NB4 (cell line): ENCODE measurements at regions not wholly inside any gene's neighbourhood (a gene's known extent, or its start where the extent isn't known, plus 50 kb on each side); places are given as distances from the start of the nearest gene placed in this dataset.

Experiments
- DNase-seq: peaks from one replicate; pipeline ENCODE4 v3.0.0; 2010; ENCODE audit warnings: low read depth
- H3K4me3 ChIP-seq: one replicate; pipeline ENCODE4 v1.5.1; 2011; ENCODE audit warnings: mild to moderate bottlenecking, low read depth, low read length, moderate library complexity
- MYC ChIP-seq: IDR thresholded peaks from 2 replicates; pipeline ENCODE4 v1.6.1; 2011; ENCODE audit warnings: low read depth, low read length
- POLR2A ChIP-seq: IDR thresholded peaks from 2 replicates; pipeline ENCODE4 v1.6.1; 2011; ENCODE audit warnings: mild to moderate bottlenecking; ENCODE audit not compliant: insufficient read length; ENCODE audit errors: extremely low read depth
- TF ChIP-seq, protein P1 (sequence below): IDR thresholded peaks from 2 replicates; pipeline ENCODE4 v1.6.1; 2011; ENCODE audit warnings: low read depth, low read length
- TF ChIP-seq, protein P2 (sequence below): IDR thresholded peaks from one replicate; pipeline ENCODE4 v1.5.1; 2012; ENCODE audit warnings: low read depth, low read length

DNA sequence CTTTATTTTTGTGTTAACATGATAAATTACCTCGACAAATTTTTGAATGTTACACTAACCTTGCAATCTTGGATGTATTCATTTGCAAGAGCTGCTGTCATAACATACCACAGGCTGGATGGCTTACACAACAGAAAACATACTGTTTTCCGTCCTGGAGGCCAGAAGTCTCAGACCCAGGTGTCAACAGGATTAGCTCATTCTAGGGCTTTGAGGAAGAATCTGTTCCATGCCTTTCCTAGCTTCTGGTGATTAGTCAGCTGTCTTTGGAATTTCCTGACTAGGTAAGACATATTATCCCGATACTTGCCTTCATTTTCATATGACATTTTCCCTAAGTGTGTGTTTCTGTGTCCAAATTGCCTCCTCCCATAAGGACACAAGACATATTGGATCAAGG, 188.6 kb upstream of the CDH19 start:
- no peak for DNase-seq
- TF ChIP-seq, protein P1, sequence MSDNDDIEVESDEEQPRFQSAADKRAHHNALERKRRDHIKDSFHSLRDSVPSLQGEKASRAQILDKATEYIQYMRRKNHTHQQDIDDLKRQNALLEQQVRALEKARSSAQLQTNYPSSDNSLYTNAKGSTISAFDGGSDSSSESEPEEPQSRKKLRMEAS: no peak
- TF ChIP-seq, protein P2, sequence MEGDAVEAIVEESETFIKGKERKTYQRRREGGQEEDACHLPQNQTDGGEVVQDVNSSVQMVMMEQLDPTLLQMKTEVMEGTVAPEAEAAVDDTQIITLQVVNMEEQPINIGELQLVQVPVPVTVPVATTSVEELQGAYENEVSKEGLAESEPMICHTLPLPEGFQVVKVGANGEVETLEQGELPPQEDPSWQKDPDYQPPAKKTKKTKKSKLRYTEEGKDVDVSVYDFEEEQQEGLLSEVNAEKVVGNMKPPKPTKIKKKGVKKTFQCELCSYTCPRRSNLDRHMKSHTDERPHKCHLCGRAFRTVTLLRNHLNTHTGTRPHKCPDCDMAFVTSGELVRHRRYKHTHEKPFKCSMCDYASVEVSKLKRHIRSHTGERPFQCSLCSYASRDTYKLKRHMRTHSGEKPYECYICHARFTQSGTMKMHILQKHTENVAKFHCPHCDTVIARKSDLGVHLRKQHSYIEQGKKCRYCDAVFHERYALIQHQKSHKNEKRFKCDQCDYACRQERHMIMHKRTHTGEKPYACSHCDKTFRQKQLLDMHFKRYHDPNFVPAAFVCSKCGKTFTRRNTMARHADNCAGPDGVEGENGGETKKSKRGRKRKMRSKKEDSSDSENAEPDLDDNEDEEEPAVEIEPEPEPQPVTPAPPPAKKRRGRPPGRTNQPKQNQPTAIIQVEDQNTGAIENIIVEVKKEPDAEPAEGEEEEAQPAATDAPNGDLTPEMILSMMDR: no peak
- no peak for TF ChIP-seq MYC
- TF ChIP-seq POLR2A: no peak
- no peak overlapping the region for H3K4me3 ChIP-seq

DNA sequence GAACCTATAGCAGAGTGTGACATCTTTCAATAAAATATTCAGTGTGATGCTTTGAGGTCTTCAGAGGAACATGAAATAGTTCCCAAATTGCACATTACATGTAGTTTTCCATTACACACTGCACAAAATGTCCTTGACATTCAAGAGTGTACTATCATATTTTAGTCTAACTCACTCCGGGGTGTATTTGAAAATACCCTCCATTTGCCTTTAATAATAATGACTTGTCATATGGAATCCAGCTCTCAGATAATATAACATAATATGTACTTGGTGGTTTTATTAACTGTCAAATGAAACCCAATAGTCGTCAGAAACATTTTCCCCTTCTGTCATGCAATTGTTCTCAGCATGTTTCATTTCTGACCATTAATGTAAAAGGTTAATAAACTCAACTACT, 176.7 kb upstream of the CDH19 start:
- TF ChIP-seq, protein P2: no peak
- TF ChIP-seq MYC (no peak), POLR2A (no peak)
- TF ChIP-seq, protein P1: no peak
- H3K4me3 ChIP-seq: no peak overlapping the region
- DNase-seq: no peak

DNA sequence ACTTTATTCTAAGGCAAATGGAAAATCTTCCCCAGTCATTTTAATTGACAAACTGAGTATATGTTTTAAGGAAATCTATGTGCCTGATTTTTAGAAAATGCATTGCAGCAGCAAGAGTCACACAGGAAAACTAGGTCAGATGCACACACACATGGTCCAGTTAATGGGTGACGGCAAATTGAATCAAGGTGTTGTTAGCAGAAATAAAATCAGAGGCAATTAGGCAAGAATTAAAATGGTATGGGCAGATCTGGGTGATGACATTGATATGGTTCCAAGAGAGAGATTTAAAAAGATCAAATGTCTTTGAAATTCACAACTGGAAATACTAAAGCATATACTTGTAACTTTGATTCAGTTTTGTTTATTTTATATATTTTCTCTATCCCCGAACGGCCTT, 174.2 kb upstream of the CDH19 start:
- H3K4me3 ChIP-seq: no peak overlapping the region
- TF ChIP-seq, protein P1: no peak
- TF ChIP-seq, protein P2: no peak
- TF ChIP-seq MYC: no peak
- TF ChIP-seq POLR2A: no peak
- no peak for DNase-seq

DNA sequence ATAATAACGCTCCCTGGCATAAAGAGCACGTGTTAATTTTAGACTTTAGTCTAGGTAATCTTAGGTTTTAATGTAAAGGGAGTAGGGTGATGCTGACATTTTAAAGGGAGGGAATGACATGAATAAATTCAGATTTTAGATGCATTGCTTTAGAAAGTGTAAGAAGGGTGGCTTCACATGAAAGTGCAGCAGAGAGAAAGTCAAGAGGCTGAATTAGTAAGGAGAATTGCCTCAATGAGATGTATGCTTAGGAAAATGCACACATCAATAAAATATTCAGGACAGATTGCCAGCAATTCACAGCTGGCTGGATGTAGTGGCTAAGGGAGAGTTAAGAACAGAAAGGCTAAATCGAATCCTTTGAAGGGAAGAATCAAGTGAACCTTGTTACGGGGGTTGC, 165.5 kb upstream of the CDH19 start:
- H3K4me3 ChIP-seq: no peak overlapping the region
- TF ChIP-seq, protein P2: no peak
- TF ChIP-seq MYC: no peak
- TF ChIP-seq, protein P1: no peak
- TF ChIP-seq POLR2A: no peak
- no peak for DNase-seq

DNA sequence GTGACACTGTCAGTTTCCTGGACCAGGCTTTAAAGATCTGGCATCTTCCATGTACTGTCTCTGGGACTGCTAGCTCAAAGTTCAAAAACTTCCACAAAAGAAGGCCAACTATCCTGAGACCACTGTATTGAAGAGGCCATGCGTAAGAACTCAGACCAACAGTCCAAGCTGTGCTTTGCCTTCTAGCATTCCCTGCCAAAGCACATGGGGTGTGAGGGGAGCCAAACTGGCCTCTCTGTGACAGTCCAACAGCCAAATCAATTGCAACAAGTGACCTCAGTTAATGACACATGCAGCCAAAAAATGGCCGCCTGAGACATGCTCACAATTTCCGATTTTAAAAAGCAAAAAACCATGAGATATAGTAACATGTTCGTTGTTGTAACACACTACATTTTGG, 160.3 kb upstream of the CDH19 start:
- no peak overlapping the region for H3K4me3 ChIP-seq
- no peak for DNase-seq
- TF ChIP-seq, protein P1: no peak
- TF ChIP-seq, protein P2: no peak
- no peak for TF ChIP-seq MYC
- no peak for TF ChIP-seq POLR2A

DNA sequence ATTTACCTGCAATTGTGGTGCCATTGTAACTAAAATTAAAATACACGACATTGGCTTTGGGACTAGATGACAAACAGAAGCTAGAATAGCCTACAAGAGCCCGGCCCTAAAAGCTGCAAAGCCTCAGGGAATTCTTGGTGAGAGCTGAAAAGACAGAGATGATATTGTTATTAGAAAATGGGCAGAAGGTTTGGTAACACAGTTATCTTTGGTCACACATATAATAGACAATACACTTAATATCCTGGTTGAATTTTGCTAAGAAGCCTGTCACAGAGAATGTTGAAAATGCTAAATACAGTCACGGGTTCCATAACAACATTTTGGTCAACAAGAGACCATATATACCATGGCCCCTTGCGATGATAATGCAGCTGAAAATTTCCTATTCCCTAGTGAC, 157.3 kb upstream of the CDH19 start:
- DNase-seq: no peak
- TF ChIP-seq, protein P2: no peak
- TF ChIP-seq, protein P1: no peak
- TF ChIP-seq POLR2A: no peak
- no peak for TF ChIP-seq MYC
- H3K4me3 ChIP-seq: no peak overlapping the region
